Loucy (cell line): ENCODE measurements at regions not wholly inside any gene's neighbourhood (a gene's known extent, or its start where the extent isn't known, plus 50 kb on each side); places are given as distances from the start of the nearest gene placed in this dataset.

Experiments
- CTCF ChIP-seq: fragments of 200-600 bp; sonication (generic); conservative IDR thresholded peaks from 2 replicates; pipeline ENCODE4 v1.5.1; 2014; ENCODE audit warnings: mild to moderate bottlenecking, antibody characterized with exemption, low read length
- EZH2phosphoT487 ChIP-seq: fragments of 200-600 bp; IDR thresholded peaks from 2 replicates; pipeline ENCODE4 v1.6.1; 2018; ENCODE audit warnings: antibody characterized with exemption, mild to moderate bottlenecking, moderate library complexity, borderline replicate concordance

GRCh38 chr6:141321493-141322347 is 811.0 kb upstream of the GJE1 start:
- TF ChIP-seq CTCF (no peak), EZH2phosphoT487 (no peak)
